ENCODE measurements at regions not wholly inside any gene's neighbourhood (a gene's known extent, or its start where the extent isn't known, plus 50 kb on each side); places are given as distances from the start of the nearest gene placed in this dataset.

DNA sequence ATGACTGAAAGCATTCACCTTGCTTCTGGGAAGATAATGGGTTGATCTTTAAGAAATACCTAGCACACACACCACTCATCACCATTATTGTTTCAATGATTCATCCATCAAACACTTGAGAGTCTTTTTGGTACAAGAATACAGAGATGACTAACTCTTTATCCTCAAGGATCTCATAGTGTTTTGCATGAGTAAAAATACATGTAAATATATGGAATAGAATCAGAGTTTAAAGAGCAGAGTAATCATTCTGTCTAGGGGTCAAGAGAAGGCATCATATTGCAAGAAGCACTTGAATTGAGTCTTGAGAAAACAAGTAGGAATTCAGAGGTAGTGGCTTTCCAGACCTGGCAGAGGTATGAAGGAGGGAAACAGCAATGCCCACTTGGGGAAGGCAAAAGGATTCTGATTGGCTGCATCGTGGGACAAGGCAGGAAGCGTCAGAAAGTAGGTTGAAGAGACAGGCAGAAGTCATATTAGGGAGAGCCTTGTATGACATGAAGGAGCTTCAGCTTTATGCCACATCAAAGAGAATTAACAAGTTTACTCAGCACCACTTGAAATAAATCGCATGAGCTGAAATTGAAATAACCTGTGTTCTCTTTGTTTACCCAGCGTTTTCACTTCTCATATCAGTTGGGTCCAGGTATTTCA lies 542.5 kb downstream of the TLE1 start:
- Histone ChIP-seq H3K27ac (ENCODE audit: control insufficient read depth, insufficient read depth, low read length) (no peak overlapping the region), H3K27me3 (ENCODE audit: control insufficient read depth, extremely low read depth, insufficient read depth, low read length) (no peaks in the 10 kb centered on the region), H3K4me1 (ENCODE audit: control insufficient read depth, extremely low read depth, insufficient read depth, low read length) (peaks cover 10% of the 10 kb centered on the region), H3K9me3 (ENCODE audit: control insufficient read depth, low read depth, low read length) (no peaks in the 10 kb centered on the region), H3K9me1 (ENCODE audit: control insufficient read depth, extremely low read depth, insufficient read depth, low read length) (no peaks in the 10 kb centered on the region), H3K36me3 (ENCODE audit: control insufficient read depth in 2 of 2, extremely low read depth in 1 of 2, insufficient read depth in 2 of 2, low read length in 2 of 2) (no peaks in the 10 kb centered on the region), H2AFZ (ENCODE audit: control insufficient read depth, low read length) (no peak overlapping the region), H3K9ac (ENCODE audit: control insufficient read depth, extremely low read depth, insufficient read depth, low read length) (no peak overlapping the region), H3K79me2 (ENCODE audit: control insufficient read depth, insufficient read depth, low read length) (no peaks in the 10 kb centered on the region), H3K4me2 (ENCODE audit: control insufficient read depth, extremely low read depth, insufficient read depth, low read depth, low read length) (no peak overlapping the region), H3K4me3 (ENCODE audit: control insufficient read depth in 2 of 3, extremely low read depth in 1 of 3, insufficient read depth in 2 of 3, low read depth in 1 of 3, low read length in 3 of 3) (no peak overlapping the region), H4K20me1 (ENCODE audit: control insufficient read depth, extremely low read depth, insufficient read depth, low read length) (no peaks in the 10 kb centered on the region)
- FAIRE-seq (peak; percentile 48), DNase-seq (ENCODE audit: low read depth, low spot score) (peak; percentile 48)
- TF ChIP-seq EZH2 (IDR thresholded peaks at IDR 0.05; ENCODE audit: low read length): no peak
- TF ChIP-seq, protein P1, sequence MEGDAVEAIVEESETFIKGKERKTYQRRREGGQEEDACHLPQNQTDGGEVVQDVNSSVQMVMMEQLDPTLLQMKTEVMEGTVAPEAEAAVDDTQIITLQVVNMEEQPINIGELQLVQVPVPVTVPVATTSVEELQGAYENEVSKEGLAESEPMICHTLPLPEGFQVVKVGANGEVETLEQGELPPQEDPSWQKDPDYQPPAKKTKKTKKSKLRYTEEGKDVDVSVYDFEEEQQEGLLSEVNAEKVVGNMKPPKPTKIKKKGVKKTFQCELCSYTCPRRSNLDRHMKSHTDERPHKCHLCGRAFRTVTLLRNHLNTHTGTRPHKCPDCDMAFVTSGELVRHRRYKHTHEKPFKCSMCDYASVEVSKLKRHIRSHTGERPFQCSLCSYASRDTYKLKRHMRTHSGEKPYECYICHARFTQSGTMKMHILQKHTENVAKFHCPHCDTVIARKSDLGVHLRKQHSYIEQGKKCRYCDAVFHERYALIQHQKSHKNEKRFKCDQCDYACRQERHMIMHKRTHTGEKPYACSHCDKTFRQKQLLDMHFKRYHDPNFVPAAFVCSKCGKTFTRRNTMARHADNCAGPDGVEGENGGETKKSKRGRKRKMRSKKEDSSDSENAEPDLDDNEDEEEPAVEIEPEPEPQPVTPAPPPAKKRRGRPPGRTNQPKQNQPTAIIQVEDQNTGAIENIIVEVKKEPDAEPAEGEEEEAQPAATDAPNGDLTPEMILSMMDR (optimal IDR thresholded peaks at IDR 0.05 in 1 of 3, IDR thresholded peaks at IDR 0.05 in 1 of 3, conservative IDR thresholded peaks at IDR 0.05 in 1 of 3; ENCODE audit: extremely low read depth in 1 of 3, insufficient read depth in 2 of 3, low read length in 3 of 3): no peak
- dilution Hi-C loops (cut with MboI; ENCODE audit: extremely low pct_ligation_motif_present, low sequenced_read_pairs): no loop called here

DNA sequence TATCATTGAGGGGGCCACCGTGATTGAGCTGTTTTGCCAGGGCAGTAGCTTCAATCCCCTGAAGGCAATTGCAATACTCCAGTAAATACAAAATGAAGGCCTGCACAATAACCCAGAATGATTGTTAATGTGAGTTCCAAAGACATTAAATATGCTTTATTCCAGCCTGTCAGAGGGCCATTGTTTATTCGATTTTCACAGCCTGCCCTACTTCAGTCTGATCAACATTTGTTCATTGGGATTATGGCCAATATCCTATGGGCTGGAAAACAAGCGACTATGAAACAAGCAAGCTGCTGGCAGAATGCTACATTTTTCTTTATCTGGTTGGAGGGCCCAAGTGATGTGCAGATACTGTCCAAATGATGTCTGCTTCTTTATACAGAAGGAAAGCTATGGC lies 543.1 kb downstream of the TLE1 start:
- DNase-seq (ENCODE audit: low read depth, low spot score) (no peak), FAIRE-seq (no peak)
- Histone ChIP-seq H4K20me1 (ENCODE audit: control insufficient read depth, extremely low read depth, insufficient read depth, low read length) (no peaks in the 10 kb centered on the region), H3K79me2 (ENCODE audit: control insufficient read depth, insufficient read depth, low read length) (no peaks in the 10 kb centered on the region), H3K4me2 (ENCODE audit: control insufficient read depth, extremely low read depth, insufficient read depth, low read depth, low read length) (peak overlapping the region; percentile 9), H3K4me1 (ENCODE audit: control insufficient read depth, extremely low read depth, insufficient read depth, low read length) (peaks cover 10% of the 10 kb centered on the region), H3K4me3 (ENCODE audit: control insufficient read depth in 2 of 3, extremely low read depth in 1 of 3, insufficient read depth in 2 of 3, low read depth in 1 of 3, low read length in 3 of 3) (no peak overlapping the region), H3K27me3 (ENCODE audit: control insufficient read depth, extremely low read depth, insufficient read depth, low read length) (no peaks in the 10 kb centered on the region), H3K27ac (ENCODE audit: control insufficient read depth, insufficient read depth, low read length) (no peak overlapping the region), H3K9me3 (ENCODE audit: control insufficient read depth, low read depth, low read length) (no peaks in the 10 kb centered on the region), H3K9me1 (ENCODE audit: control insufficient read depth, extremely low read depth, insufficient read depth, low read length) (no peaks in the 10 kb centered on the region), H3K36me3 (ENCODE audit: control insufficient read depth in 2 of 2, extremely low read depth in 1 of 2, insufficient read depth in 2 of 2, low read length in 2 of 2) (no peaks in the 10 kb centered on the region), H2AFZ (ENCODE audit: control insufficient read depth, low read length) (no peak overlapping the region), H3K9ac (ENCODE audit: control insufficient read depth, extremely low read depth, insufficient read depth, low read length) (no peak overlapping the region)
- dilution Hi-C loops (cut with MboI; ENCODE audit: extremely low pct_ligation_motif_present, low sequenced_read_pairs): no loop called here
- no peak for TF ChIP-seq EZH2 (IDR thresholded peaks at IDR 0.05; ENCODE audit: low read length)
- TF ChIP-seq, protein P1 (optimal IDR thresholded peaks at IDR 0.05 in 1 of 3, IDR thresholded peaks at IDR 0.05 in 1 of 3, conservative IDR thresholded peaks at IDR 0.05 in 1 of 3; ENCODE audit: extremely low read depth in 1 of 3, insufficient read depth in 2 of 3, low read length in 3 of 3): no peak
